ENCODE measurements at regions not wholly inside any gene's neighbourhood (a gene's known extent, or its start where the extent isn't known, plus 50 kb on each side); places are given as distances from the start of the nearest gene placed in this dataset.
"Not testable (repeated sequence)": the region's sequence is repeated elsewhere in the genome, so short reads cannot be mapped to it uniquely, and the experiment has no call there.

- H3K9me3 ChIP-seq; intact Hi-C loops (cut with micrococcal nuclease; ENCODE audit: unreplicated experiment); H3K4me1 ChIP-seq; H3K4me3 ChIP-seq (ENCODE audit: low read depth, low read length); H3K27me3 Mint-ChIP-seq (ENCODE audit: insufficient read depth, unreplicated experiment); CTCF ChIA-PET; H3K27me3 ChIP-seq (replicated peaks; ENCODE audit: control insufficient read depth, insufficient read depth, low read length); H3K36me3 Mint-ChIP-seq (ENCODE audit: insufficient read depth, unreplicated experiment); BruUV-seq (replicated peaks); H3K4me3 Mint-ChIP-seq (ENCODE audit: unreplicated experiment); H3K9me3 Mint-ChIP-seq (ENCODE audit: unreplicated experiment); H3K27ac Mint-ChIP-seq (ENCODE audit: unreplicated experiment); H3K36me3 ChIP-seq (ENCODE audit: control insufficient read depth, insufficient read depth, low read length); H3K4me1 Mint-ChIP-seq (ENCODE audit: low read depth, unreplicated experiment); POLR2A ChIA-PET; DNase-seq: not testable (repeated sequence)
These were observed 115.7 kb upstream of the AKAP13 start for GRCh38 chr15:85264614-85265190.

GRCh38 chr15:85267158-85267857 lies 113.1 kb upstream of the AKAP13 start:
- CTCF ChIA-PET, result not testable (repeated sequence)

GRCh38 chr15:85274315-85275050 lies 105.9 kb upstream of the AKAP13 start:
- CTCF ChIA-PET, result no interaction called here
- no peaks in the 10 kb centered on the region for H3K36me3 ChIP-seq (ENCODE audit: control insufficient read depth, insufficient read depth, low read length)
- Mint-ChIP-seq H3K4me1 (ENCODE audit: low read depth, unreplicated experiment) (no peaks in the 10 kb centered on the region), H3K27me3 (ENCODE audit: insufficient read depth, unreplicated experiment) (no peaks in the 10 kb centered on the region), H3K27ac (ENCODE audit: unreplicated experiment) (no peak overlapping the region), H3K4me3 (ENCODE audit: unreplicated experiment) (no peak overlapping the region), H3K36me3 (ENCODE audit: insufficient read depth, unreplicated experiment) (no peaks in the 10 kb centered on the region), H3K9me3 (ENCODE audit: unreplicated experiment) (no peaks in the 10 kb centered on the region)
- no peaks in the 10 kb centered on the region for H3K9me3 ChIP-seq
- H3K4me3 ChIP-seq (ENCODE audit: low read depth, low read length), result no peak overlapping the region
- no peaks in the 10 kb centered on the region for H3K4me1 ChIP-seq
- H3K27me3 ChIP-seq (replicated peaks; ENCODE audit: control insufficient read depth, insufficient read depth, low read length), result no peaks in the 10 kb centered on the region
- no TSS peak for BruUV-seq (replicated peaks)
- intact Hi-C loops (cut with micrococcal nuclease; ENCODE audit: unreplicated experiment), result no loop called here
- no peak for TF ChIP-seq CTCF (IDR thresholded peaks at IDR 0.05; ENCODE audit: insufficient read depth in 1 of 2, low read depth in 1 of 2, low read length in 1 of 2, severe bottlenecking in 1 of 2, unreplicated experiment in 1 of 2)
- POLR2A ChIA-PET, result no interaction called here
- no peak for DNase-seq

More at GRCh38 chr15:85267158-85267857, 113.1 kb upstream of the AKAP13 start:
- BruUV-seq (replicated peaks); DNase-seq; H3K4me3 ChIP-seq (ENCODE audit: low read depth, low read length); POLR2A ChIA-PET; H3K27ac Mint-ChIP-seq (ENCODE audit: unreplicated experiment); H3K9me3 ChIP-seq; H3K36me3 Mint-ChIP-seq (ENCODE audit: insufficient read depth, unreplicated experiment); H3K27me3 ChIP-seq (replicated peaks; ENCODE audit: control insufficient read depth, insufficient read depth, low read length); H3K36me3 ChIP-seq (ENCODE audit: control insufficient read depth, insufficient read depth, low read length); H3K4me1 ChIP-seq; H3K4me1 Mint-ChIP-seq (ENCODE audit: low read depth, unreplicated experiment); intact Hi-C loops (cut with micrococcal nuclease; ENCODE audit: unreplicated experiment); H3K4me3 Mint-ChIP-seq (ENCODE audit: unreplicated experiment); H3K9me3 Mint-ChIP-seq (ENCODE audit: unreplicated experiment); H3K27me3 Mint-ChIP-seq (ENCODE audit: insufficient read depth, unreplicated experiment): not testable (repeated sequence)

- Histone ChIP-seq H3K9me3 (no peaks in the 10 kb centered on the region), H3K4me1 (no peaks in the 10 kb centered on the region), H3K27me3 (replicated peaks; ENCODE audit: control insufficient read depth, insufficient read depth, low read length) (no peaks in the 10 kb centered on the region), H3K36me3 (ENCODE audit: control insufficient read depth, insufficient read depth, low read length) (no peaks in the 10 kb centered on the region), H3K4me3 (ENCODE audit: low read depth, low read length) (no peak overlapping the region)
- H3K4me1 Mint-ChIP-seq (ENCODE audit: low read depth, unreplicated experiment), result no peaks in the 10 kb centered on the region
- BruUV-seq (replicated peaks), result no TSS peak
- POLR2A ChIA-PET, result no interaction called here
- CTCF ChIA-PET, result no interaction called here
- H3K27me3 Mint-ChIP-seq (ENCODE audit: insufficient read depth, unreplicated experiment), result no peaks in the 10 kb centered on the region
- H3K9me3 Mint-ChIP-seq (ENCODE audit: unreplicated experiment), result no peaks in the 10 kb centered on the region
- no peak for DNase-seq
- intact Hi-C loops (cut with micrococcal nuclease; ENCODE audit: unreplicated experiment), result no loop called here
- no peaks in the 10 kb centered on the region for H3K36me3 Mint-ChIP-seq (ENCODE audit: insufficient read depth, unreplicated experiment)
- TF ChIP-seq CTCF (IDR thresholded peaks at IDR 0.05; ENCODE audit: insufficient read depth in 1 of 2, low read depth in 1 of 2, low read length in 1 of 2, severe bottlenecking in 1 of 2, unreplicated experiment in 1 of 2), result no peak
- H3K4me3 Mint-ChIP-seq (ENCODE audit: unreplicated experiment), result no peak overlapping the region
- no peak overlapping the region for H3K27ac Mint-ChIP-seq (ENCODE audit: unreplicated experiment)
These were observed 103.9 kb upstream of the AKAP13 start for GRCh38 chr15:85276508-85276907.

Data from Caco-2 (cell line).